GM18951 (cell line): ENCODE measurements at regions not wholly inside any gene's neighbourhood (a gene's known extent, or its start where the extent isn't known, plus 50 kb on each side); places are given as distances from the start of the nearest gene placed in this dataset.
"Not testable (repeated sequence)": the region's sequence is repeated elsewhere in the genome, so short reads cannot be mapped to it uniquely, and the experiment has no call there.

ENCODE experiments used
- POLR2A ChIP-seq: IDR thresholded peaks from 4 replicates; pipeline ENCODE4 v1.6.1; 2011; ENCODE audit warnings: mild to moderate bottlenecking; ENCODE audit not compliant: insufficient read length, insufficient read depth; ENCODE audit errors: extremely low read depth
- in situ Hi-C: fragments of 300-500 bp; cut with MboI; formaldehyde crosslinking; loops from one replicate; pipeline ENCODE4 v1.12.0; 2022; ENCODE audit warnings: low sequenced_read_pairs, mixed read lengths, inconsistent platforms; ENCODE audit not compliant: unreplicated experiment

- TF ChIP-seq POLR2A, result no peak
- in situ Hi-C loops, result no loop called here
These were observed 728.4 kb downstream of the MAT2B start for GRCh38 chr5:164233791-164234190.

DNA sequence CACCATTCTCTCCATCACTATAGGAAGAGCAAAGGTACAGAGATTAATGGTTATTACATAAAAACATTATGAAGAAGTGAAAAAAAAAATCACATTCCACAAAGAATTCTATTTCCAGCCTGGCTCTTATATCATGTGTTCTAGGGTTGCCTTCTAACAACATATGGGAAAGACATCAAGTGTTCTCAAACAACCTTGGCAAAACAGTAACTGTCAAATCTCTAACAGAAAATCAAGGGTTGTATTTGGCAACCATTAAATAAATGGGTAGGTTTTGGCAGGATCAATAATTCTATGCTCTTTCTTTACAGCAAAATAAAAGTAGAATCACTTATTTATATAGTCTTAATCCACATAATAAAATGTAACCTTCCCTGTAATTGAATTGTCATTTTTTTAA, 728.9 kb downstream of the MAT2B start:
- no peak for TF ChIP-seq POLR2A
- in situ Hi-C loops, result no loop called here

- no peak for TF ChIP-seq POLR2A
- in situ Hi-C loops, result no loop called here
These were observed 730.0 kb downstream of the MAT2B start for GRCh38 chr5:164235300-164235891.

GRCh38 chr5:164237486-164237885, 732.1 kb downstream of the MAT2B start:
- TF ChIP-seq POLR2A, result no peak
- in situ Hi-C loops, result no loop called here

- in situ Hi-C loops, result not testable (repeated sequence)
These were observed 746.4 kb downstream of the MAT2B start for GRCh38 chr5:164251781-164252180.

DNA sequence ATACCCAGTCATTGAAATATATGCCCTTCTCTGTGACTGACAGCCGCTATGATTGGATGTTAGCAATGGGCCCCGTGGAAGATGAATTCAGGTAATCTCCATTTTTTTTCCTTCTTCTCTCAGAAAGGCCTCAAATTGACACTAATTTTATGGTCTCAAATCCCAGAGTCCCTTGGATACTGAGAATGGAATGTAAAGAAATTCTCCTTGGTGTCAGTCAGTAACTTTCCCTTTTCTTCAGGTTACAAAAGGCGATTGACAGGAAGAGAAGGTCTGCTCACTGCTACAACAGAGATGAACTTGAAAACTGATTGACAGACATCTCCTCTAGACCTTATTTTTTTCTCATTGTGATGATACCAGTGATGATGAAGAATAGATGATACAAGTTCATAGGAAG, 748.3 kb downstream of the MAT2B start:
- in situ Hi-C loops, result no loop called here
- TF ChIP-seq POLR2A, result no peak

GRCh38 chr5:164255598-164256213, 750.3 kb downstream of the MAT2B start:
- TF ChIP-seq POLR2A, result no peak
- in situ Hi-C loops, result no loop called here

DNA sequence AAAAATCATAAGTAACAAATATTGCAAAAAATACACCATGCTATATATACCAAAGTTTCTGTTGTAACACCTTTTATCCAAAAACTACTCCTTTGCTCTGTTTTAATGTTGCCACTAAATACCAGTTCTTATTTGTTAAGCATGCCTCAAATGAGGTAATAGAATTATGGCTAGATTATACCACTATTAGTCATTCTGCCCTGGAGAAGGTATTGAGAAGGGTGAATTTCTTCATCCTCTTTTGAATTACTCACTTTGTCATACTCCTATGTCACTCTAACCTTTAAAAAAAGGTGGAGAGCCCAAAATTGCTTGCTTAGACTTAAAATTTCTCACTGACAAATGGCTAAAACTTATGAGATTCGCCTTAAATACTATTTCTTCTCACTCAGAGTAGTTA, 750.9 kb downstream of the MAT2B start:
- TF ChIP-seq POLR2A, result no peak
- in situ Hi-C loops, result no loop called here

DNA sequence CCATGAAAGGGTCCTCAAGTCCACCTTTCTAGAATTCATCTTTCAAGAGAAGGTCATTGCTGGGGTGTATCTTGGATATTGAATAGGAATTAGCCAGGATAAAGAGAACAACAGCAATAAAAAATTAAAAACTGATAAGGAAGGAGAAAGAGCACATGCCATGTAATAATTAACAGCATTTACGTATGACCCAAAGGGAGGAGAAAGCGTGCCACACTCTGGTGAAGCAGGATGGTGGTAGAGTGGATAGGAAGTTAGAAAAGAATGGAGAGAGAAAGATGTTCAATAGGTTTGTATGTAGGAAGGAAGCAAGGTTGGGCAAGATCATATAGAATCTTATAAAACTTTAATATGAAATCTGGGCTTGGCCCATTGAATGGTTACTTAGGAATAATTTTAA, 751.5 kb downstream of the MAT2B start:
- no peak for TF ChIP-seq POLR2A
- in situ Hi-C loops, result no loop called here

GRCh38 chr5:164265566-164265965, 760.1 kb downstream of the MAT2B start:
- in situ Hi-C loops, result no loop called here
- no peak for TF ChIP-seq POLR2A

DNA sequence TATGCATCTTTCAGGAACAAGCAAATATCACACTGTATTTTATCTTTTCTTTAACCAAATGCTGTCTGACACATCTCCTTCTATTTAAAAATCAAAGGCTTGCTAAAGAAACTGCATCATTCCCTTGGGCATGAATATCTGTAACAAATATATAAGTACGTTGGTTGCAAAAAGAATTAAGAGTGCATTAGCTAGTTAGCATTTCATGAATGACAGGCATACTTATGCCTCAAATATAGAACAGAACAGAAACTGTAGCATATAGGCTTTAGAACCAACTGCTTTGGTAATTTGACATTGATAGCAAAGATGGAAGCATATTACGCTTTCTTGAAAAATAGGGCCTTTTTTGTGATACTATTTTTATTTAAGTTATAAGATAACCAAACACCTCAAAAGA, 761.2 kb downstream of the MAT2B start:
- in situ Hi-C loops, result no loop called here
- no peak for TF ChIP-seq POLR2A

- no peak for TF ChIP-seq POLR2A
- in situ Hi-C loops, result no loop called here
These were observed 772.3 kb downstream of the MAT2B start for GRCh38 chr5:164277720-164278119.

DNA sequence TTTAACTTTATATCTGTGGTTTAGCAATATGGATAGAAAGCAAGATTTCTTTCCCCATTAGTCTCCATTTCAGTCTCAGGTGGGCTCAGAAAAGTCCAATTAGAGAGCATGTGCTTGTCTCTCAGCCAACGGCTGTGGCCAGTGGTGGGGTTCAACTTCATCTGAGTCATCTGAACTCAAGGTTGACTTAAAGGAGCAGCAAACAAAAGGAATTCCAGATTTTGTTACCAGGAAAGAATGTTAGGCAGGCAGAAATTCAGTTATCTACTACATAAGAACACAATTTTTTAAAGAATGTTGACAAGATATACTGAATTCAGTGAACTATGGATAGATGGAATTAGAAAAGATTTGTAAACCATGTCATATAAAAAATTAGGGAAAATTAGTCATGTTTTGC, 784.1 kb downstream of the MAT2B start:
- in situ Hi-C loops, result no loop called here
- no peak for TF ChIP-seq POLR2A

- in situ Hi-C loops, result no loop called here
- no peak for TF ChIP-seq POLR2A
These were observed 791.2 kb downstream of the MAT2B start for GRCh38 chr5:164296603-164297080.
